Kidney epithelial cell (primary cell): ENCODE measurements at regions not wholly inside any gene's neighbourhood (a gene's known extent, or its start where the extent isn't known, plus 50 kb on each side); places are given as distances from the start of the nearest gene placed in this dataset.

Experiments
- DNase-seq: peaks from one replicate; pipeline ENCODE4 v3.0.0-alpha.2; 2010; ENCODE audit warnings: low read depth
- H3K27me3 ChIP-seq: 2 replicates; pipeline ENCODE4 v1.6.0; 2011; ENCODE audit warnings: low read length; ENCODE audit not compliant: control insufficient read depth, insufficient read depth
- H3K36me3 ChIP-seq: 2 replicates; pipeline ENCODE4 v1.5.1; 2011; ENCODE audit warnings: low read length; ENCODE audit not compliant: control insufficient read depth, insufficient read depth
- H3K4me3 ChIP-seq: 2 replicates; pipeline ENCODE4 v1.5.1; 2011; ENCODE audit warnings: low read depth, mild to moderate bottlenecking, control low read depth, low read length
- TF ChIP-seq, protein P1 (sequence below): IDR thresholded peaks from 2 replicates; pipeline ENCODE4 v1.5.1; 2011; ENCODE audit warnings: mild to moderate bottlenecking, moderate library complexity, low read length, control low read depth, inconsistent platforms; ENCODE audit not compliant: insufficient read depth, poor library complexity, severe bottlenecking

GRCh38 chr5:2096887-2097505, 214.3 kb upstream of the IRX4 start:
- Histone ChIP-seq H3K36me3 (no peaks in the 10 kb centered on the region), H3K27me3 (no peaks in the 10 kb centered on the region), H3K4me3 (no peak overlapping the region)
- DNase-seq: no peak
- TF ChIP-seq, protein P1, sequence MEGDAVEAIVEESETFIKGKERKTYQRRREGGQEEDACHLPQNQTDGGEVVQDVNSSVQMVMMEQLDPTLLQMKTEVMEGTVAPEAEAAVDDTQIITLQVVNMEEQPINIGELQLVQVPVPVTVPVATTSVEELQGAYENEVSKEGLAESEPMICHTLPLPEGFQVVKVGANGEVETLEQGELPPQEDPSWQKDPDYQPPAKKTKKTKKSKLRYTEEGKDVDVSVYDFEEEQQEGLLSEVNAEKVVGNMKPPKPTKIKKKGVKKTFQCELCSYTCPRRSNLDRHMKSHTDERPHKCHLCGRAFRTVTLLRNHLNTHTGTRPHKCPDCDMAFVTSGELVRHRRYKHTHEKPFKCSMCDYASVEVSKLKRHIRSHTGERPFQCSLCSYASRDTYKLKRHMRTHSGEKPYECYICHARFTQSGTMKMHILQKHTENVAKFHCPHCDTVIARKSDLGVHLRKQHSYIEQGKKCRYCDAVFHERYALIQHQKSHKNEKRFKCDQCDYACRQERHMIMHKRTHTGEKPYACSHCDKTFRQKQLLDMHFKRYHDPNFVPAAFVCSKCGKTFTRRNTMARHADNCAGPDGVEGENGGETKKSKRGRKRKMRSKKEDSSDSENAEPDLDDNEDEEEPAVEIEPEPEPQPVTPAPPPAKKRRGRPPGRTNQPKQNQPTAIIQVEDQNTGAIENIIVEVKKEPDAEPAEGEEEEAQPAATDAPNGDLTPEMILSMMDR: no peak

DNA sequence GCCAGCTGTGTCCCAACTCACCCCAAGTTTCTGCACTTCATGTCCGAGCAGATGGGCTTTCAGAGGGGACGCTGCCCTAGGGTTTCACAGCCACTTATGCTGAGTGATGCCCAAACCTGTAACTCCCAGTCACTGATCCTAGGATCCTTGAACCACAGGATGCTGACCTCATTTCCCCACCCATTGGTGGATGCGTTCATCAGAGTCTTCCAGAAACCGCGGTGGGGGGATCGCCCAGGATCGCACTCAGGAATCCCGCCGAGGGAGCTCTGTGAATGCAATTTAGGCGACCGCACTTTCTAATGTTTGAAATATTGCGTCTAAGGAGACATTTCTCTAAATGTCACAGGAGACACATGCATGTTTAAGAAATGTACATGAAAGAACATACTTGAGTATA, 212.3 kb upstream of the IRX4 start:
- TF ChIP-seq, protein P1: no peak
- no peak for DNase-seq

DNA sequence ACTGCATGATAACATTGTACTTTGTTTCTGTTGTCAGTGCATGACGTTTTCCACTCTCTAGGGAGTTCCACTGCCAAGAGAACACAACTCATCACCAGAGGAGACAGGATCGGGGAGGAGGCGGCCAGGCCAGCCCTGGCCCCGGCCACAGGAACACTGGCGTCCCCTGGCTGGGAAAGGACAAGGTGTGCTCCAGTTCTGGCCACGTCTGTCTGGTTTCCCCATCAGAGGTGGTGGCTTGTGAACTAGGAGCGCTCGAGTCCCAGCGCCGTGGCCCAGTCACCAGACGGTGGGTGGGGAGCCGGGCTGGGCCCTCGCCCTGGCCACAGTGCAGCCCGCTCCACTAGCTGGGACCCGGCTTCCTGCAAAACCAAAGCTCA, 211.9 kb upstream of the IRX4 start:
- TF ChIP-seq, protein P1: no peak
- Histone ChIP-seq H3K36me3 (no peaks in the 10 kb centered on the region), H3K27me3 (no peaks in the 10 kb centered on the region), H3K4me3 (no peak overlapping the region)
- DNase-seq: no peak

More for the DNA sequence above, 212.3 kb upstream of the IRX4 start:
- H3K27me3 ChIP-seq: no peaks in the 10 kb centered on the region
- no peaks in the 10 kb centered on the region for H3K36me3 ChIP-seq
- no peak overlapping the region for H3K4me3 ChIP-seq

GRCh38 chr5:2093859-2094615, 211.3 kb upstream of the IRX4 start:
- TF ChIP-seq, protein P1: no peak
- no peaks in the 10 kb centered on the region for H3K27me3 ChIP-seq
- DNase-seq: peak; percentile 14
- H3K36me3 ChIP-seq: no peaks in the 10 kb centered on the region
- no peak overlapping the region for H3K4me3 ChIP-seq

GRCh38 chr5:2091921-2092320, 209.2 kb upstream of the IRX4 start:
- DNase-seq: no peak
- no peak overlapping the region for H3K4me3 ChIP-seq
- H3K36me3 ChIP-seq: no peaks in the 10 kb centered on the region
- TF ChIP-seq, protein P1: no peak
- no peaks in the 10 kb centered on the region for H3K27me3 ChIP-seq

GRCh38 chr5:2087980-2088379, 205.3 kb upstream of the IRX4 start:
- Histone ChIP-seq H3K27me3 (no peaks in the 10 kb centered on the region), H3K4me3 (no peak overlapping the region), H3K36me3 (no peaks in the 10 kb centered on the region)
- TF ChIP-seq, protein P1: no peak
- no peak for DNase-seq
